Spleen (tissue), 11 donors: ENCODE measurements at regions not wholly inside any gene's neighbourhood (a gene's known extent, or its start where the extent isn't known, plus 50 kb on each side); places are given as distances from the start of the nearest gene placed in this dataset.
A peak's percentile ranks its signal among the peaks of the same experiment; 100 is the strongest.

ENCODE experiments used
- DNase-seq: peaks from one replicate; pipeline ENCODE4 v3.0.0-alpha.2; 2020
- H3K27ac ChIP-seq, 8 donors: fragments of 200-600 bp; sonication (generic) in 7 of 8; 1 replicate in 4 of 8; 2 replicates in 4 of 8; pipeline versions ENCODE4 v1.5.0 to v1.8.0; 2016 to 2021; ENCODE audit warnings: inconsistent platforms in 4 of 8, mild to moderate bottlenecking in 4 of 8, moderate library complexity in 1 of 8
- H3K27me3 ChIP-seq, 7 donors: fragments of 200-600 bp; sonication (generic) in 6 of 7; replicated peaks in 1 of 7; 1 replicate in 4 of 7; 2 replicates in 3 of 7; pipeline versions ENCODE4 v1.5.0 to v1.8.0; 2016 to 2021; ENCODE audit warnings: inconsistent platforms in 3 of 7, mild to moderate bottlenecking in 1 of 7
- H3K36me3 ChIP-seq, 6 donors: fragments of 200-600 bp; sonication (generic) in 5 of 6; 1 replicate in 4 of 6; 2 replicates in 2 of 6; pipeline versions ENCODE4 v1.5.0 to v1.8.0; 2016 to 2021; ENCODE audit warnings: inconsistent platforms in 2 of 6
- H3K4me1 ChIP-seq, 6 donors: fragments of 200-600 bp; sonication (generic) in 5 of 6; 1 replicate in 3 of 6; 2 replicates in 3 of 6; pipeline versions ENCODE4 v1.5.0 to v1.8.0; 2016 to 2021; ENCODE audit warnings: inconsistent platforms in 3 of 6
- H3K4me3 ChIP-seq, 8 donors: fragments of 200-600 bp; sonication (generic) in 7 of 8; 1 replicate in 4 of 8; 2 replicates in 4 of 8; pipeline versions ENCODE4 v1.5.0 to v1.8.0; 2016 to 2021; ENCODE audit warnings: inconsistent platforms in 4 of 8, mild to moderate bottlenecking in 4 of 8, moderate library complexity in 2 of 8
- H3K9me3 ChIP-seq, 8 donors: fragments of 200-600 bp; sonication (generic) in 7 of 8; 1 replicate in 4 of 8; 2 replicates in 4 of 8; pipeline versions ENCODE4 v1.5.0 to v1.8.0; 2016 to 2021; ENCODE audit warnings: inconsistent platforms in 4 of 8
- POLR2A ChIP-seq, 3 donors: fragments of 450-650 bp; IDR thresholded peaks; one replicate each; pipeline ENCODE4 v1.5.1; 2017; ENCODE audit warnings: antibody characterized with exemption in 3 of 3, mild to moderate bottlenecking in 1 of 3
- POLR2AphosphoS5 ChIP-seq, 3 donors: sonication (generic); formaldehyde crosslinking; IDR thresholded peaks; one replicate each; pipeline ENCODE4 v1.5.1; 2017; ENCODE audit warnings: antibody characterized with exemption in 3 of 3
- WGBS, 5 donors: extraction: QIAGEN DNeasy Blood & Tissue Kit in 3 of 5; methylation state at CpG; one replicate each; pipeline versions ENCODE4 v1.1.5 to v1.1.7; 2013 to 2018; 5-methylcytosine and 5-hydroxymethylcytosine counted together
- intact Hi-C: fragments of 100-400 bp; cut with DNase I; formaldehyde crosslinking; loops from one replicate; pipeline ENCODE4 v1.15.0; 2023; ENCODE audit warnings: low total_unique reads
- TF ChIP-seq, protein P1 (sequence below), 11 experiments: fragments of 200-600 bp in 7 of 11; fragments of 450-650 bp in 4 of 11; sonication (generic) in 4 of 11; IDR thresholded peaks in 8 of 11; conservative IDR thresholded peaks in 3 of 11; 1 replicate in 7 of 11; 2 replicates in 4 of 11; pipeline versions ENCODE4 v1.4.0 to v1.8.0; 2016 to 2021; ENCODE audit warnings: antibody characterized with exemption in 11 of 11, inconsistent platforms in 4 of 11, mild to moderate bottlenecking in 1 of 11
- donor health status: healthy with polysubstance abuse.
- donor health status: DM: no; HTN: no; CAD: no; lungs with moderate emphysema.
- donor health status: DM: no; HTN: no; CAD: no.
- donor health status: Bipolar disorder and iron deficiency.
- donor health status: healthy.
- donor health status: DM: no; HTN: no; CAD: no.
- donor health status: DM: yes; HTN: yes; CAD: no.

GRCh38 chr20:60804918-60805630 is 447.0 kb upstream of the CDH4 start:
- TF ChIP-seq, protein P1, sequence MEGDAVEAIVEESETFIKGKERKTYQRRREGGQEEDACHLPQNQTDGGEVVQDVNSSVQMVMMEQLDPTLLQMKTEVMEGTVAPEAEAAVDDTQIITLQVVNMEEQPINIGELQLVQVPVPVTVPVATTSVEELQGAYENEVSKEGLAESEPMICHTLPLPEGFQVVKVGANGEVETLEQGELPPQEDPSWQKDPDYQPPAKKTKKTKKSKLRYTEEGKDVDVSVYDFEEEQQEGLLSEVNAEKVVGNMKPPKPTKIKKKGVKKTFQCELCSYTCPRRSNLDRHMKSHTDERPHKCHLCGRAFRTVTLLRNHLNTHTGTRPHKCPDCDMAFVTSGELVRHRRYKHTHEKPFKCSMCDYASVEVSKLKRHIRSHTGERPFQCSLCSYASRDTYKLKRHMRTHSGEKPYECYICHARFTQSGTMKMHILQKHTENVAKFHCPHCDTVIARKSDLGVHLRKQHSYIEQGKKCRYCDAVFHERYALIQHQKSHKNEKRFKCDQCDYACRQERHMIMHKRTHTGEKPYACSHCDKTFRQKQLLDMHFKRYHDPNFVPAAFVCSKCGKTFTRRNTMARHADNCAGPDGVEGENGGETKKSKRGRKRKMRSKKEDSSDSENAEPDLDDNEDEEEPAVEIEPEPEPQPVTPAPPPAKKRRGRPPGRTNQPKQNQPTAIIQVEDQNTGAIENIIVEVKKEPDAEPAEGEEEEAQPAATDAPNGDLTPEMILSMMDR (IDR thresholded peaks at IDR 0.05 in 8 of 11, conservative IDR thresholded peaks at IDR 0.05 in 3 of 11): no peak
- TF ChIP-seq POLR2AphosphoS5 (IDR thresholded peaks at IDR 0.05) (no peak), POLR2A (IDR thresholded peaks at IDR 0.05) (no peak)
- Histone ChIP-seq H3K27me3 (no peaks in the 10 kb centered on the region), H3K27ac (peak overlapping the region in 5 of 8 donors; percentile 49 to 77 (median 56)), H3K4me1 (peaks cover 0 to 12% (median 0%) of the 10 kb centered on the region in 6 donors), H3K4me3 (peak overlapping the region in 2 of 8 donors; percentile 19 to 30), H3K36me3 (no peaks in the 10 kb centered on the region), H3K9me3 (peaks cover 0 to 14% (median 9%) of the 10 kb centered on the region in 8 donors)
- DNase-seq: no peak
- intact Hi-C loops: no loop called here
- WGBS, 5 donors: 17 to 24% (median 19%) methylated on average over 11 of the region's 11 CpGs

DNA sequence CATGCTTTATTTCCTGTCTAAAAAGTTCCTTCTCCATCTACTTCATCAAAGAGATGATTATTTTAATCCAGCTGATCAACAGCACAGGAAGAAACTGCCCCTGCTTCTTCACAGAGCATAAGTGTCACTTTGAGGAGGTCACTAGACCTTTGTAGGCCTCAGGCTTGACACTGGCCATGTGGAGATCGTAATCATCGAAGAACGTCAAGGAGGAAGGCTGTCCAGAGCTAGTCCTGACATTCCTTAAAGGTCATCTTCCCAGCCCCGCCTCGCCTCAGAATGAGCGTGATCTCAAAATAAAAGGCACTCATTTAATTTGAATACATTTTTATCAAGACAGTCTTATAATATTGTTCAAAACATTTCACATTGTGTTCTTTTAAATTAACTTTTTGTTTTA is 445.7 kb upstream of the CDH4 start:
- no peak overlapping the region for H3K4me3 ChIP-seq
- H3K27ac ChIP-seq: no peak overlapping the region
- TF ChIP-seq, protein P1 (IDR thresholded peaks at IDR 0.05 in 8 of 11, conservative IDR thresholded peaks at IDR 0.05 in 3 of 11): no peak
- no peak for TF ChIP-seq POLR2A (IDR thresholded peaks at IDR 0.05)
- no peak for TF ChIP-seq POLR2AphosphoS5 (IDR thresholded peaks at IDR 0.05)
- intact Hi-C loops: no loop called here
- peaks cover 0 to 12% (median 0%) of the 10 kb centered on the region in 6 donors for H3K4me1 ChIP-seq
- 67 to 79% (median 78%) methylated on average over 6 of the region's 6 CpGs for WGBS, 5 donors
- peaks cover 0 to 12% (median under 1%) of the 10 kb centered on the region in 8 donors for H3K9me3 ChIP-seq
- H3K36me3 ChIP-seq: no peaks in the 10 kb centered on the region
- no peaks in the 10 kb centered on the region for H3K27me3 ChIP-seq
- DNase-seq: no peak

GRCh38 chr20:60806824-60807223 is 445.2 kb upstream of the CDH4 start:
- H3K27me3 ChIP-seq: no peaks in the 10 kb centered on the region
- H3K27ac ChIP-seq: no peak overlapping the region
- no peak for DNase-seq
- peaks cover 0 to 11% (median 0%) of the 10 kb centered on the region in 8 donors for H3K9me3 ChIP-seq
- no peaks in the 10 kb centered on the region for H3K36me3 ChIP-seq
- TF ChIP-seq POLR2A (IDR thresholded peaks at IDR 0.05): no peak
- TF ChIP-seq, protein P1 (IDR thresholded peaks at IDR 0.05 in 8 of 11, conservative IDR thresholded peaks at IDR 0.05 in 3 of 11): no peak
- no peak for TF ChIP-seq POLR2AphosphoS5 (IDR thresholded peaks at IDR 0.05)
- H3K4me3 ChIP-seq: no peak overlapping the region
- intact Hi-C loops: no loop called here
- H3K4me1 ChIP-seq: peaks cover 0 to 12% (median 0%) of the 10 kb centered on the region in 6 donors
- 89 to 100% (median 95%) methylated on average over 5 of the region's 5 CpGs for WGBS, 5 donors

DNA sequence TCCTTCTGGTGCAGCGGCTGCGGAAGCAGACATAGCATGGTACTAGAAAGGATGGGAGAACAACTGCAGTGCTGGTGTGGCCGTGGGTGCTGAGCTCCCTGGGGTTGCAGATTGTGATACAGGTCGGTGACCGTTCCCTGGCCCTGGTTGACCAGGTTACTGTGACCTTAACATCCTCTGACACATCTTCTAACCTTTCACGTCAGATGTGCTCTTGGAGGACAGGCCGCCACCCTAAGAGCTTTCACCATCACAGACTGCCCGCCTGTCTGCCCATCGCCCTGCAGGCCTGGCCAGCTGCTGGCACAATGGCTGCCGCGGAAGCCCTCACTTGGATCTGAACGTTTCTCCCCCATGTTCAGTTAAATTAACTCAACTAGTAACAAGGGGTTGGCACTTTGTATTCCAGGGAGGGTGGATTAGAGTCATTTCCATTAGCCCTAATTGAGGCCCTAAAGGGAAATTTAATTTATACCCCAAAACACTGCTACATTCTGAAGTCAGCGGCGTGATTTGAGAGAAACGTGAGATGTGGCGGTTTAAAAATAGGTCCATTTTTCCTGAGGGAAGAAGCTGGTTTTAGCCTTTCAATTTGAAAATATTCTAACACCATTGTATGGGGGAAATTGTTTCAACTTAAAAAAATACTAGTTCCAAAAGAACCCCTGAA is 443.9 kb upstream of the CDH4 start:
- H3K27ac ChIP-seq: no peak overlapping the region
- no peak for DNase-seq
- no peak for TF ChIP-seq POLR2AphosphoS5 (IDR thresholded peaks at IDR 0.05)
- TF ChIP-seq, protein P1 (IDR thresholded peaks at IDR 0.05 in 8 of 11, conservative IDR thresholded peaks at IDR 0.05 in 3 of 11): no peak
- TF ChIP-seq POLR2A (IDR thresholded peaks at IDR 0.05): no peak
- no peaks in the 10 kb centered on the region for H3K27me3 ChIP-seq
- WGBS, 5 donors: 89 to 95% (median 92%) methylated on average over 16 of the region's 16 CpGs
- intact Hi-C loops: no loop called here
- H3K36me3 ChIP-seq: no peaks in the 10 kb centered on the region
- peaks cover 0 to 12% (median 0%) of the 10 kb centered on the region in 6 donors for H3K4me1 ChIP-seq
- peaks cover 0 to 11% (median 0%) of the 10 kb centered on the region in 8 donors for H3K9me3 ChIP-seq
- H3K4me3 ChIP-seq: no peak overlapping the region
